ENCODE measurements at regions not wholly inside any gene's neighbourhood (a gene's known extent, or its start where the extent isn't known, plus 50 kb on each side); places are given as distances from the start of the nearest gene placed in this dataset.

- TF ChIP-seq POLR2A (IDR thresholded peaks at IDR 0.05) (no peak), CTCF (IDR thresholded peaks at IDR 0.05) (no peak)
- DNase-seq, result no peak
- intact Hi-C loops (cut with DNase I), result no loop called here
Observed at GRCh38 chr3:139120086-139121056, 75.7 kb upstream of the PRR23C start.

GRCh38 chr3:139121513-139122220, 77.0 kb upstream of the PRR23C start:
- intact Hi-C loops (cut with DNase I), result no loop called here
- Histone ChIP-seq H3K36me3 (no peaks in the 10 kb centered on the region), H3K4me3 (no peak overlapping the region), H3K4me1 (peaks cover 0 to 25% (median 9%) of the 10 kb centered on the region in 4 donors), H3K27me3 (no peaks in the 10 kb centered on the region), H3K9me3 (no peaks in the 10 kb centered on the region), H3K27ac (peak overlapping the region; percentile 43 to 80 (median 74))
- no peak for TF ChIP-seq CTCF (IDR thresholded peaks at IDR 0.05)
- TF ChIP-seq POLR2A (IDR thresholded peaks at IDR 0.05), result no peak
- peak; percentile 88 to 93 (median 90) for ATAC-seq
- WGBS (ENCODE audit: insufficient coverage, low coverage, low lambda C conversion rate, missing lambda C conversion rate), result 12% methylated on average over 6 of the region's 8 CpGs
- DNase-seq, result peak; percentile 58 to 87 (median 78)

More at GRCh38 chr3:139120086-139121056, 75.7 kb upstream of the PRR23C start:
- Histone ChIP-seq H3K4me3 (no peak overlapping the region), H3K4me1 (peaks cover 0 to 25% (median 9%) of the 10 kb centered on the region in 4 donors), H3K9me3 (no peaks in the 10 kb centered on the region), H3K27me3 (no peaks in the 10 kb centered on the region), H3K27ac (no peak overlapping the region), H3K36me3 (no peaks in the 10 kb centered on the region)
- ATAC-seq, result no peak
- WGBS (ENCODE audit: insufficient coverage, low coverage, low lambda C conversion rate, missing lambda C conversion rate), result 63% methylated on average over 4 of the region's 9 CpGs

GRCh38 chr3:139122221-139122581, 77.5 kb upstream of the PRR23C start:
- Histone ChIP-seq H3K4me3 (no peak overlapping the region), H3K27ac (peak overlapping the region; percentile 43 to 80 (median 74)), H3K9me3 (no peaks in the 10 kb centered on the region), H3K27me3 (no peaks in the 10 kb centered on the region), H3K4me1 (peaks cover 0 to 25% (median 9%) of the 10 kb centered on the region in 4 donors), H3K36me3 (no peaks in the 10 kb centered on the region)
- peak; percentile 10 to 50 (median 18) for ATAC-seq
- intact Hi-C loops (cut with DNase I), result no loop called here
- no peak for DNase-seq
- TF ChIP-seq POLR2A (IDR thresholded peaks at IDR 0.05) (no peak), CTCF (IDR thresholded peaks at IDR 0.05) (no peak)
- whole genome bisulfite sequencing (ENCODE audit: insufficient coverage, low coverage, low lambda C conversion rate, missing lambda C conversion rate), result 18% methylated on average over 3 of the region's 3 CpGs

GRCh38 chr3:139122612-139123011, 77.9 kb upstream of the PRR23C start:
- DNase-seq, result no peak
- no peak for ATAC-seq
- 73% methylated on average over 2 of the region's 2 CpGs for WGBS (ENCODE audit: insufficient coverage, low coverage, low lambda C conversion rate, missing lambda C conversion rate)
- H3K36me3 ChIP-seq, result no peaks in the 10 kb centered on the region
- H3K27me3 ChIP-seq, result no peaks in the 10 kb centered on the region
- peak overlapping the region in 2 of 3 donors; percentile 74 to 80 for H3K27ac ChIP-seq
- H3K9me3 ChIP-seq, result no peaks in the 10 kb centered on the region
- H3K4me1 ChIP-seq, result peaks cover 0 to 25% (median 9%) of the 10 kb centered on the region in 4 donors
- no peak overlapping the region for H3K4me3 ChIP-seq
- TF ChIP-seq CTCF (IDR thresholded peaks at IDR 0.05) (no peak), POLR2A (IDR thresholded peaks at IDR 0.05) (no peak)
- intact Hi-C loops (cut with DNase I), result no loop called here
